ENCODE measurements at regions not wholly inside any gene's neighbourhood (a gene's known extent, or its start where the extent isn't known, plus 50 kb on each side); places are given as distances from the start of the nearest gene placed in this dataset.
A peak's percentile ranks its signal among the peaks of the same experiment; 100 is the strongest.

DNA sequence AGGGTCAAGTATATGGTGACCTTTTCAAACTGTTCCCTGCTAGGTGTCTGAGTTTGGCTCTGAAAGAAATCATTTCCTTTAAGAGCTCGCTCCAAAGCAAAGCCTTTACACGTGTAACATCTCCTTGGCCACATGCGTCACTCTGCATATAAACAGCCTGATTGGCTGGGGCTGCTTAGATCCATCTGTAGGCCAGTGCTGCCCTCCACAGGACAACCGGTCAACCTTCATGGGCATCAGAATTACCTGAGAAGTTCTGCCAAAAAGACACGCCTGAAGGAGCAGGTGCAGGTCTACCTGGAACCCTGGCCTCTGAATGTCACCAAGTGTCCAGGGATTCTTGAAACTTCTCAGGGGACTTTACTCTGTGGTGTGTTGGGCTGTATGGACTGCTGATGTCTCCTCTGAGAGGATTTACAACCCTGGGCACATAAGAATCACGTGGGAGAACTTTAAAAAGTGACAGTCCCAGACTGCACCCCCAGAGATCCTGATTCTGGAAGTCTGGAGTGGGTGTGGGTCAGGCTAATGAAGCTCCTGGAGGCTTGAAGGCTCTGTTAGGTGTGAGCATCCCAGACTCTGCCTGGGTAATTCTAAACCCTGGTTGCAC is 497.6 kb downstream of the GADD45G start:
- DNase-seq (peak; percentile 83 to 90 (median 85)), ATAC-seq (ENCODE audit: insufficient read depth, low FRiP score) (peak; percentile 89)
- Histone ChIP-seq H3K4me3 (no peak overlapping the region), H3K9ac (ENCODE audit: insufficient read depth in 1 of 2, low read length in 2 of 2) (no peak overlapping the region), H3K9me3 (ENCODE audit: control insufficient read depth in 4 of 4, insufficient read depth in 3 of 4, low read length in 3 of 4) (no peaks in the 10 kb centered on the region), H3K36me3 (ENCODE audit: control insufficient read depth in 4 of 4, insufficient read depth in 4 of 4, low read length in 4 of 4) (no peaks in the 10 kb centered on the region), H3K27ac (ENCODE audit: low read depth in 1 of 2, low read length in 1 of 2) (no peak overlapping the region), H3K27me3 (ENCODE audit: control insufficient read depth in 3 of 3, insufficient read depth in 3 of 3, low read length in 2 of 3) (no peaks in the 10 kb centered on the region), H3K4me1 (ENCODE audit: control insufficient read depth in 5 of 5, insufficient read depth in 5 of 5, low read length in 5 of 5) (peaks cover 0 to 13% (median 1%) of the 10 kb centered on the region in 5 donors)
- whole genome bisulfite sequencing, 2 donors: 17 to 19% methylated on average over 6 of the region's 6 CpGs
- TF ChIP-seq, protein P1, sequence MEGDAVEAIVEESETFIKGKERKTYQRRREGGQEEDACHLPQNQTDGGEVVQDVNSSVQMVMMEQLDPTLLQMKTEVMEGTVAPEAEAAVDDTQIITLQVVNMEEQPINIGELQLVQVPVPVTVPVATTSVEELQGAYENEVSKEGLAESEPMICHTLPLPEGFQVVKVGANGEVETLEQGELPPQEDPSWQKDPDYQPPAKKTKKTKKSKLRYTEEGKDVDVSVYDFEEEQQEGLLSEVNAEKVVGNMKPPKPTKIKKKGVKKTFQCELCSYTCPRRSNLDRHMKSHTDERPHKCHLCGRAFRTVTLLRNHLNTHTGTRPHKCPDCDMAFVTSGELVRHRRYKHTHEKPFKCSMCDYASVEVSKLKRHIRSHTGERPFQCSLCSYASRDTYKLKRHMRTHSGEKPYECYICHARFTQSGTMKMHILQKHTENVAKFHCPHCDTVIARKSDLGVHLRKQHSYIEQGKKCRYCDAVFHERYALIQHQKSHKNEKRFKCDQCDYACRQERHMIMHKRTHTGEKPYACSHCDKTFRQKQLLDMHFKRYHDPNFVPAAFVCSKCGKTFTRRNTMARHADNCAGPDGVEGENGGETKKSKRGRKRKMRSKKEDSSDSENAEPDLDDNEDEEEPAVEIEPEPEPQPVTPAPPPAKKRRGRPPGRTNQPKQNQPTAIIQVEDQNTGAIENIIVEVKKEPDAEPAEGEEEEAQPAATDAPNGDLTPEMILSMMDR (IDR thresholded peaks at IDR 0.05; ENCODE audit: control extremely low read depth, extremely low read depth): peak; percentile 83

DNA sequence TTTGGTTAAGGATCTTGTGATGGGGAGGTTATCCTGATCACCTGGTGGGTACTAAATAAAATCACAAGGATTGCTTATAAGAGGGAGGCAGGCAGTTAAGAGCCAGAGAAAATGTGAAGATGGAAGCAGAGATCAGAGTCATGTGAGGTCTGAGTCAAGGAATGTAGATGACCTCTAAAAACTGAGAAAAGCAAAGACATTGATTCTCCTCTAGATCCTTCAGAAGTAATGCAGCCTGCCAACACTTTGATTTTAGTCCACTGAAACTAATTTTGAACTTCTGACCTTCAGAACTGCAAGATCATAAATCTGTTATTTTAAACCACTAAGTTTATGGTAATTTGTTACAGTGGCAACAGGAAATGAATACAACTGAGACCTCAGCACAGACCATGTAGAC is 499.0 kb downstream of the GADD45G start:
- Histone ChIP-seq H3K4me3 (no peak overlapping the region), H3K9ac (ENCODE audit: insufficient read depth in 1 of 2, low read length in 2 of 2) (no peak overlapping the region), H3K9me3 (ENCODE audit: control insufficient read depth in 4 of 4, insufficient read depth in 3 of 4, low read length in 3 of 4) (no peaks in the 10 kb centered on the region), H3K27me3 (ENCODE audit: control insufficient read depth in 3 of 3, insufficient read depth in 3 of 3, low read length in 2 of 3) (no peaks in the 10 kb centered on the region), H3K4me1 (ENCODE audit: control insufficient read depth in 5 of 5, insufficient read depth in 5 of 5, low read length in 5 of 5) (peaks cover 0 to 26% (median 3%) of the 10 kb centered on the region in 5 donors), H3K27ac (ENCODE audit: low read depth in 1 of 2, low read length in 1 of 2) (no peak overlapping the region), H3K36me3 (ENCODE audit: control insufficient read depth in 4 of 4, insufficient read depth in 4 of 4, low read length in 4 of 4) (no peaks in the 10 kb centered on the region)
- DNase-seq: no peak
- TF ChIP-seq, protein P1 (IDR thresholded peaks at IDR 0.05; ENCODE audit: control extremely low read depth, extremely low read depth): no peak
- ATAC-seq (ENCODE audit: insufficient read depth, low FRiP score): no peak

GRCh38 chr9:90105773-90106172 is 501.0 kb downstream of the GADD45G start:
- no peaks in the 10 kb centered on the region for H3K9me3 ChIP-seq (ENCODE audit: control insufficient read depth in 4 of 4, insufficient read depth in 3 of 4, low read length in 3 of 4)
- H3K4me1 ChIP-seq (ENCODE audit: control insufficient read depth in 5 of 5, insufficient read depth in 5 of 5, low read length in 5 of 5): peaks cover 0 to 19% (median 3%) of the 10 kb centered on the region in 5 donors
- TF ChIP-seq, protein P1 (IDR thresholded peaks at IDR 0.05; ENCODE audit: control extremely low read depth, extremely low read depth): no peak

More at GRCh38 chr9:90105773-90106172, 501.0 kb downstream of the GADD45G start:
- WGBS, 2 donors: 59 to 72% methylated on average over 1 of the region's 1 CpG
- H3K36me3 ChIP-seq (ENCODE audit: control insufficient read depth in 4 of 4, insufficient read depth in 4 of 4, low read length in 4 of 4): no peaks in the 10 kb centered on the region
- DNase-seq (no peak), ATAC-seq (ENCODE audit: insufficient read depth, low FRiP score) (no peak)
- no peak overlapping the region for H3K4me3 ChIP-seq
- H3K27me3 ChIP-seq (ENCODE audit: control insufficient read depth in 3 of 3, insufficient read depth in 3 of 3, low read length in 2 of 3): no peaks in the 10 kb centered on the region
- H3K9ac ChIP-seq (ENCODE audit: insufficient read depth in 1 of 2, low read length in 2 of 2): no peak overlapping the region
- no peak overlapping the region for H3K27ac ChIP-seq (ENCODE audit: low read depth in 1 of 2, low read length in 1 of 2)
